ELR (cell line): ENCODE measurements at regions not wholly inside any gene's neighbourhood (a gene's known extent, or its start where the extent isn't known, plus 50 kb on each side); places are given as distances from the start of the nearest gene placed in this dataset.

Experiments
- DNase-seq: peaks from one replicate; pipeline ENCODE4 v3.0.0-alpha.2; 2015; ENCODE audit warnings: low read depth

- no peak for DNase-seq
Observed at GRCh38 chr2:156164091-156164720, 168.3 kb downstream of the NR4A2 start.

- DNase-seq: no peak
Observed at GRCh38 chr2:156158808-156159207, 173.7 kb downstream of the NR4A2 start.

- no peak for DNase-seq
Observed at GRCh38 chr2:156157670-156158069, 174.9 kb downstream of the NR4A2 start.

- no peak for DNase-seq
Observed at GRCh38 chr2:156156580-156156979, 175.9 kb downstream of the NR4A2 start.

GRCh38 chr2:156155319-156155718 lies 177.2 kb downstream of the NR4A2 start:
- no peak for DNase-seq

- no peak for DNase-seq
Observed at GRCh38 chr2:156151351-156151750, 181.2 kb downstream of the NR4A2 start.

GRCh38 chr2:156147594-156148330 lies 184.8 kb downstream of the NR4A2 start:
- no peak for DNase-seq

GRCh38 chr2:156145976-156146375 lies 186.5 kb downstream of the NR4A2 start:
- no peak for DNase-seq

- no peak for DNase-seq
Observed at GRCh38 chr2:156145469-156145868, 187.1 kb downstream of the NR4A2 start.

- no peak for DNase-seq
Observed at GRCh38 chr2:156136566-156136965, 196.0 kb downstream of the NR4A2 start.

GRCh38 chr2:156134887-156135286 lies 197.6 kb downstream of the NR4A2 start:
- DNase-seq: no peak

- DNase-seq: no peak
Observed at GRCh38 chr2:156132941-156133340, 199.6 kb downstream of the NR4A2 start.

- no peak for DNase-seq
Observed at GRCh38 chr2:156132130-156132529, 200.4 kb downstream of the NR4A2 start.

- no peak for DNase-seq
Observed at GRCh38 chr2:156129227-156129626, 203.3 kb downstream of the NR4A2 start.

GRCh38 chr2:156125018-156125417 lies 207.5 kb downstream of the NR4A2 start:
- no peak for DNase-seq

- no peak for DNase-seq
Observed at GRCh38 chr2:156124458-156124857, 208.1 kb downstream of the NR4A2 start.

GRCh38 chr2:156118753-156119416 lies 213.6 kb downstream of the NR4A2 start:
- DNase-seq: no peak

GRCh38 chr2:156116113-156116512 lies 216.4 kb downstream of the NR4A2 start:
- DNase-seq: no peak

GRCh38 chr2:156115338-156115737 lies 217.2 kb downstream of the NR4A2 start:
- DNase-seq: no peak

- DNase-seq: no peak
Observed at GRCh38 chr2:156112323-156112722, 220.2 kb downstream of the NR4A2 start.

- DNase-seq: peak; percentile 3
Observed at GRCh38 chr2:156110890-156111289, 221.6 kb downstream of the NR4A2 start.

GRCh38 chr2:156099382-156099781 lies 233.1 kb downstream of the NR4A2 start:
- DNase-seq: no peak

- DNase-seq: no peak
Observed at GRCh38 chr2:156098506-156098905, 234.0 kb downstream of the NR4A2 start.
